H1 (cell line): ENCODE measurements at regions not wholly inside any gene's neighbourhood (a gene's known extent, or its start where the extent isn't known, plus 50 kb on each side); places are given as distances from the start of the nearest gene placed in this dataset.

ENCODE experiments used
- CTCF ChIA-PET: fragments of 300-600 bp; sonication (Branson Sonifier 250); formaldehyde crosslinking; loops from one replicate; lab custom pipeline; 2021; ENCODE audit not compliant: partially characterized antibody; lab: Charles Lee
- POLR2A ChIA-PET: fragments of 300-600 bp; sonication (Branson Sonifier 250); formaldehyde crosslinking; loops from one replicate; lab custom pipeline; 2021; ENCODE audit warnings: inconsistent platforms; ENCODE audit not compliant: partially characterized antibody; lab: Charles Lee
- DNase-seq, 2 experiments: peaks; one replicate each; pipeline versions ENCODE4 v3.0.0 to v3.0.0-alpha.2; 2010 to 2022; ENCODE audit warnings: low spot score in 2 of 2, low read depth in 1 of 2, mixed read lengths in 1 of 2
- FAIRE-seq: peaks from 2 replicates; lab custom pipeline; 2011; peaks lifted over from hg19 to GRCh38; lab: Jason Lieb, UNC
- H2AFZ ChIP-seq: 2 replicates; pipeline ENCODE4 v1.8.1; 2012; ENCODE audit warnings: low read length, inconsistent platforms
- H2AK5ac ChIP-seq: 2 replicates; pipeline ENCODE4 v1.6.1; 2013; ENCODE audit warnings: low read depth, low read length
- H2BK120ac ChIP-seq: replicated peaks from 2 replicates; pipeline ENCODE3; 2013; ENCODE audit warnings: low read depth, low read length, inconsistent platforms
- H2BK12ac ChIP-seq: 2 replicates; pipeline ENCODE4 v1.6.1; 2013; ENCODE audit warnings: low read depth, low read length
- H2BK15ac ChIP-seq: 2 replicates; pipeline ENCODE4 v1.6.1; 2013; ENCODE audit warnings: low read length
- H2BK20ac ChIP-seq: 2 replicates; pipeline ENCODE4 v1.6.1; 2013; ENCODE audit warnings: low read length
- H2BK5ac ChIP-seq: 2 replicates; pipeline ENCODE4 v1.6.1; 2013; ENCODE audit warnings: low read depth, low read length
- H3K14ac ChIP-seq: 2 replicates; pipeline ENCODE4 v1.6.1; 2013; ENCODE audit warnings: inconsistent platforms; ENCODE audit not compliant: insufficient read length
- H3K18ac ChIP-seq: 2 replicates; pipeline ENCODE4 v1.6.1; 2013; ENCODE audit warnings: low read length; ENCODE audit errors: extremely low read depth
- H3K23ac ChIP-seq: 2 replicates; pipeline ENCODE4 v1.6.1; 2013; ENCODE audit warnings: inconsistent platforms; ENCODE audit not compliant: insufficient read length
- H3K23me2 ChIP-seq: 2 replicates; pipeline ENCODE4 v1.6.1; 2013; ENCODE audit warnings: low read depth, low read length
- H3K27ac ChIP-seq: 2 replicates; pipeline ENCODE4 v1.6.1; 2011; ENCODE audit warnings: low read depth, low read length, inconsistent platforms
- H3K27me3 ChIP-seq, 4 experiments: replicated peaks in 1 of 4; 1 replicate in 1 of 4; 2 replicates in 3 of 4; pipeline versions ENCODE4 v1.6.1 to v1.8.1; 2011 to 2013; ENCODE audit warnings: low read length in 3 of 4, mild to moderate bottlenecking in 3 of 4, inconsistent platforms in 2 of 4, mixed read lengths in 2 of 4, moderate library complexity in 1 of 4; ENCODE audit not compliant: control insufficient read depth in 3 of 4, insufficient read depth in 3 of 4; ENCODE audit errors: extremely low read depth in 1 of 4
- H3K36me3 ChIP-seq, 4 experiments: 2 replicates each; pipeline versions ENCODE4 v1.6.1 to v1.8.1; 2011 to 2013; ENCODE audit warnings: mild to moderate bottlenecking in 4 of 4, low read length in 3 of 4, moderate library complexity in 2 of 4, control low read depth in 1 of 4, inconsistent platforms in 1 of 4; ENCODE audit not compliant: insufficient read depth in 4 of 4, control insufficient read depth in 2 of 4
- H3K4ac ChIP-seq: replicated peaks from 2 replicates; pipeline ENCODE3; 2013; ENCODE audit warnings: low read length, low read depth, mixed read lengths, inconsistent platforms; ENCODE audit not compliant: insufficient read length
- H3K4me1 ChIP-seq, 4 experiments: replicated peaks in 1 of 4; 1 replicate in 1 of 4; 2 replicates in 3 of 4; pipeline versions ENCODE4 v1.6.1 to v1.8.1; 2011 to 2013; ENCODE audit warnings: low read length in 3 of 4, inconsistent platforms in 2 of 4, mixed read lengths in 1 of 4; ENCODE audit not compliant: insufficient read depth in 4 of 4, control insufficient read depth in 3 of 4
- H3K4me2 ChIP-seq, 2 experiments: 2 replicates each; pipeline versions ENCODE4 v1.6.1 to v1.8.1; 2011 to 2013; ENCODE audit warnings: low read depth in 2 of 2, low read length in 2 of 2, control low read depth in 1 of 2, inconsistent platforms in 1 of 2, mild to moderate bottlenecking in 1 of 2; ENCODE audit not compliant: insufficient read depth in 1 of 2
- H3K4me3 ChIP-seq, 4 experiments: fragments of 200-600, 300-600 bp in 1 of 4; sonication (generic), shearing (Covaris generic), sonication (Bioruptor Twin) in 1 of 4; 2 replicates each; pipeline versions ENCODE4 v1.5.1 to v1.8.1; 2011 to 2016; ENCODE audit warnings: low read length in 4 of 4, low read depth in 3 of 4, control low read depth in 2 of 4, inconsistent platforms in 2 of 4, mild to moderate bottlenecking in 2 of 4, mixed read lengths in 1 of 4, moderate library complexity in 1 of 4; ENCODE audit not compliant: insufficient read depth in 2 of 4; ENCODE audit errors: extremely low read depth in 1 of 4
- H3K56ac ChIP-seq: replicated peaks from 2 replicates; pipeline ENCODE3; 2013; ENCODE audit warnings: low read depth, mild to moderate bottlenecking, mixed read lengths, low read length, inconsistent platforms; ENCODE audit not compliant: insufficient read length
- H3K79me1 ChIP-seq: 2 replicates; pipeline ENCODE4 v1.6.1; 2013; ENCODE audit warnings: low read depth, low read length, control low read depth
- H3K79me2 ChIP-seq, 2 experiments: 2 replicates each; pipeline versions ENCODE4 v1.6.1 to v1.8.1; 2012 to 2013; ENCODE audit warnings: low read length in 2 of 2, mild to moderate bottlenecking in 2 of 2, inconsistent platforms in 1 of 2; ENCODE audit not compliant: insufficient read depth in 2 of 2, control insufficient read depth in 1 of 2
- H3K9ac ChIP-seq, 4 experiments: replicated peaks in 1 of 4; 1 replicate in 1 of 4; 2 replicates in 3 of 4; pipeline versions ENCODE4 v1.6.1 to v1.8.1; 2011 to 2013; ENCODE audit warnings: low read depth in 3 of 4, low read length in 3 of 4, control low read depth in 2 of 4, mild to moderate bottlenecking in 2 of 4, moderate library complexity in 2 of 4, inconsistent platforms in 1 of 4; ENCODE audit errors: extremely low read depth in 1 of 4
- H3K9me3 ChIP-seq, 2 experiments: 2 replicates each; pipeline versions ENCODE4 v1.6.1 to v1.8.1; 2012 to 2013; ENCODE audit warnings: mild to moderate bottlenecking in 2 of 2, moderate library complexity in 2 of 2, control low read depth in 1 of 2, inconsistent platforms in 1 of 2, low read depth in 1 of 2, low read length in 1 of 2, mixed read lengths in 1 of 2; ENCODE audit not compliant: insufficient read depth in 2 of 2
- H4K20me1 ChIP-seq, 2 experiments: replicated peaks in 1 of 2; 2 replicates each; pipeline versions ENCODE3 to v1.8.1; 2011 to 2013; ENCODE audit warnings: inconsistent platforms in 2 of 2, low read length in 2 of 2, mild to moderate bottlenecking in 1 of 2; ENCODE audit not compliant: insufficient read depth in 2 of 2, control insufficient read depth in 1 of 2
- H4K5ac ChIP-seq: 2 replicates; pipeline ENCODE4 v1.6.1; 2013; ENCODE audit warnings: low read length, low read depth, mixed read lengths, inconsistent platforms; ENCODE audit not compliant: insufficient read length
- H4K8ac ChIP-seq: 2 replicates; pipeline ENCODE4 v1.8.0; 2013; ENCODE audit warnings: mild to moderate bottlenecking, moderate library complexity, low read length, inconsistent platforms; ENCODE audit not compliant: insufficient read depth; ENCODE audit errors: extremely low read depth
- H4K91ac ChIP-seq: replicated peaks from 2 replicates; pipeline ENCODE3; 2013; ENCODE audit warnings: low read length, mixed read lengths, inconsistent platforms; ENCODE audit not compliant: insufficient read length
- CHD1 ChIP-seq: IDR thresholded peaks from 2 replicates; pipeline ENCODE4 v1.6.1; 2012; ENCODE audit warnings: low read depth, low read length, improper control_type of control experiment
- SIX5 ChIP-seq: IDR thresholded peaks from 2 replicates; pipeline ENCODE4 v1.6.1; 2011; ENCODE audit warnings: mild to moderate bottlenecking, low read depth, low read length
- SP1 ChIP-seq: IDR thresholded peaks from 2 replicates; pipeline ENCODE4 v1.6.1; 2011; ENCODE audit warnings: low read depth, low read length
- WGBS, 2 experiments: shearing (Covaris generic) in 1 of 2; methylation state at CpG; one replicate each; pipeline versions ENCODE4 v1.1.6 to v1.1.7; 2013 to 2015; ENCODE audit warnings: low lambda C conversion rate in 2 of 2, mixed read lengths in 2 of 2, inconsistent platforms in 1 of 2, low coverage in 1 of 2, missing lambda C conversion rate in 1 of 2; ENCODE audit not compliant: insufficient replicate concordance in 2 of 2, insufficient coverage in 1 of 2, insufficient read length in 1 of 2; ENCODE audit errors: extremely low coverage in 1 of 2, missing lambda C conversion rate in 1 of 2; 5-methylcytosine and 5-hydroxymethylcytosine counted together

- CTCF ChIA-PET, result no interaction called here
- 91% methylated on average over 4 of the region's 4 CpGs; no CpG with 5 or more reads in 1 of the 2 experiments for WGBS, 2 experiments
Observed at GRCh38 chr1:121566346-121566745, 381.6 kb downstream of the SRGAP2C start.

More at GRCh38 chr1:121566346-121566745, 381.6 kb downstream of the SRGAP2C start:
- Histone ChIP-seq H4K20me1 (no peaks in the 10 kb centered on the region), H3K79me2 (no peaks in the 10 kb centered on the region), H3K27me3 (no peaks in the 10 kb centered on the region), H3K14ac (no peak overlapping the region), H3K4me2 (no peak overlapping the region), H2AK5ac (no peak overlapping the region), H3K18ac (no peak overlapping the region; the same call in 1 of the 2 replicates), H3K23me2 (no peaks in the 10 kb centered on the region), H3K27ac (no peak overlapping the region), H2BK5ac (no peak overlapping the region), H2BK120ac (no peak overlapping the region), H2AFZ (no peak overlapping the region), H2BK15ac (no peak overlapping the region), H3K9me3 (no peaks in the 10 kb centered on the region), H3K79me1 (no peaks in the 10 kb centered on the region), H3K56ac (no peak overlapping the region), H3K9ac (no peak overlapping the region), H3K4ac (no peak overlapping the region), H2BK20ac (no peak overlapping the region), H3K23ac (no peak overlapping the region), H3K4me1 (no peaks in the 10 kb centered on the region), H2BK12ac (no peak overlapping the region), H3K36me3 (no peaks in the 10 kb centered on the region), H4K91ac (no peak overlapping the region), H4K5ac (no peak overlapping the region), H4K8ac (no peak overlapping the region), H3K4me3 (no peak overlapping the region)
- no peak for DNase-seq
- TF ChIP-seq SP1 (no peak), SIX5 (no peak), CHD1 (no peak)
- POLR2A ChIA-PET, result no interaction called here
- FAIRE-seq, result no peak
